ENCODE measurements at regions not wholly inside any gene's neighbourhood (a gene's known extent, or its start where the extent isn't known, plus 50 kb on each side); places are given as distances from the start of the nearest gene placed in this dataset.

GRCh38 chr15:27619204-27619603 lies 479.9 kb downstream of the OCA2 start:
- TF ChIP-seq CTCF (IDR thresholded peaks at IDR 0.05; ENCODE audit: partially characterized antibody, unreplicated experiment), result no peak
- no peaks in the 10 kb centered on the region for H3K4me1 Mint-ChIP-seq (ENCODE audit: low read depth, unreplicated experiment)

GRCh38 chr15:27617013-27617412 lies 482.1 kb downstream of the OCA2 start:
- Mint-ChIP-seq H3K36me3 (ENCODE audit: unreplicated experiment) (no peaks in the 10 kb centered on the region), H3K9me3 (ENCODE audit: unreplicated experiment) (no peaks in the 10 kb centered on the region), H3K27ac (ENCODE audit: unreplicated experiment) (no peak overlapping the region), H3K27me3 (ENCODE audit: unreplicated experiment) (no peaks in the 10 kb centered on the region), H3K4me1 (ENCODE audit: low read depth, unreplicated experiment) (no peaks in the 10 kb centered on the region), H3K4me3 (ENCODE audit: unreplicated experiment) (no peak overlapping the region)
- no peak for TF ChIP-seq CTCF (IDR thresholded peaks at IDR 0.05; ENCODE audit: partially characterized antibody, unreplicated experiment)
- no peak for DNase-seq

More at GRCh38 chr15:27619204-27619603, 479.9 kb downstream of the OCA2 start:
- Mint-ChIP-seq H3K27ac (ENCODE audit: unreplicated experiment) (no peak overlapping the region), H3K36me3 (ENCODE audit: unreplicated experiment) (no peaks in the 10 kb centered on the region), H3K27me3 (ENCODE audit: unreplicated experiment) (no peaks in the 10 kb centered on the region), H3K9me3 (ENCODE audit: unreplicated experiment) (peaks cover 1% of the 10 kb centered on the region), H3K4me3 (ENCODE audit: unreplicated experiment) (no peak overlapping the region)
- no peak for DNase-seq

- Mint-ChIP-seq H3K4me3 (ENCODE audit: unreplicated experiment) (no peak overlapping the region), H3K27ac (ENCODE audit: unreplicated experiment) (no peak overlapping the region), H3K36me3 (ENCODE audit: unreplicated experiment) (peaks cover 18% of the 10 kb centered on the region), H3K27me3 (ENCODE audit: unreplicated experiment) (no peaks in the 10 kb centered on the region), H3K9me3 (ENCODE audit: unreplicated experiment) (peaks cover 2% of the 10 kb centered on the region), H3K4me1 (ENCODE audit: low read depth, unreplicated experiment) (no peaks in the 10 kb centered on the region)
- TF ChIP-seq CTCF (IDR thresholded peaks at IDR 0.05; ENCODE audit: partially characterized antibody, unreplicated experiment), result no peak
- no peak for DNase-seq
Observed at GRCh38 chr15:27608248-27608647, 490.9 kb downstream of the OCA2 start.

- H3K27me3 Mint-ChIP-seq (ENCODE audit: unreplicated experiment), result peaks cover 6% of the 10 kb centered on the region
- TF ChIP-seq CTCF (IDR thresholded peaks at IDR 0.05; ENCODE audit: partially characterized antibody, unreplicated experiment), result no peak
- H3K4me3 Mint-ChIP-seq (ENCODE audit: unreplicated experiment), result no peak overlapping the region
- no peaks in the 10 kb centered on the region for H3K4me1 Mint-ChIP-seq (ENCODE audit: low read depth, unreplicated experiment)
- no peak overlapping the region for H3K27ac Mint-ChIP-seq (ENCODE audit: unreplicated experiment)
- H3K36me3 Mint-ChIP-seq (ENCODE audit: unreplicated experiment), result peaks cover 16% of the 10 kb centered on the region
- DNase-seq, result no peak
- peaks cover 2% of the 10 kb centered on the region for H3K9me3 Mint-ChIP-seq (ENCODE audit: unreplicated experiment)
Observed at GRCh38 chr15:27601239-27601960, 497.7 kb downstream of the OCA2 start.

GRCh38 chr15:27599034-27599433 lies 500.1 kb downstream of the OCA2 start:
- peaks cover 3% of the 10 kb centered on the region for H3K9me3 Mint-ChIP-seq (ENCODE audit: unreplicated experiment)
- H3K27me3 Mint-ChIP-seq (ENCODE audit: unreplicated experiment), result peaks cover 6% of the 10 kb centered on the region
- H3K4me3 Mint-ChIP-seq (ENCODE audit: unreplicated experiment), result no peak overlapping the region
- no peaks in the 10 kb centered on the region for H3K4me1 Mint-ChIP-seq (ENCODE audit: low read depth, unreplicated experiment)
- DNase-seq, result no peak
- H3K36me3 Mint-ChIP-seq (ENCODE audit: unreplicated experiment), result no peaks in the 10 kb centered on the region
- no peak overlapping the region for H3K27ac Mint-ChIP-seq (ENCODE audit: unreplicated experiment)
- TF ChIP-seq CTCF (IDR thresholded peaks at IDR 0.05; ENCODE audit: partially characterized antibody, unreplicated experiment), result no peak
